22Rv1 (cell line): ENCODE measurements at regions not wholly inside any gene's neighbourhood (a gene's known extent, or its start where the extent isn't known, plus 50 kb on each side); places are given as distances from the start of the nearest gene placed in this dataset.
"Not testable (repeated sequence)": the region's sequence is repeated elsewhere in the genome, so short reads cannot be mapped to it uniquely, and the experiment has no call there.

Experiments used
- H3K27ac ChIP-seq: fragments of 450-650 bp; 2 replicates; pipeline ENCODE4 v1.5.1; 2017
- CTCF ChIP-seq: fragments of 450-650 bp; IDR thresholded peaks from 2 replicates; pipeline ENCODE4 v1.5.1; 2017; ENCODE audit warnings: mild to moderate bottlenecking
- ZFX ChIP-seq: fragments of 450-650 bp; IDR thresholded peaks from 2 replicates; pipeline ENCODE4 v1.6.1; 2017; ENCODE audit warnings: antibody characterized with exemption, borderline replicate concordance

GRCh38 chr12:90546511-90546910 is 408.5 kb downstream of the CCER1 start:
- TF ChIP-seq ZFX (no peak), CTCF (no peak)
- no peak overlapping the region for H3K27ac ChIP-seq

- TF ChIP-seq ZFX (no peak), CTCF (no peak)
- no peak overlapping the region for H3K27ac ChIP-seq
Observed at GRCh38 chr12:90543841-90544240, 411.1 kb downstream of the CCER1 start.

GRCh38 chr12:90543374-90543773 is 411.6 kb downstream of the CCER1 start:
- no peak overlapping the region for H3K27ac ChIP-seq
- no peak for TF ChIP-seq CTCF
- TF ChIP-seq ZFX: no peak

- not testable (repeated sequence) for H3K27ac ChIP-seq
Observed at GRCh38 chr12:90542852-90543251, 412.1 kb downstream of the CCER1 start.

GRCh38 chr12:90533828-90534227 is 421.1 kb downstream of the CCER1 start:
- not testable (repeated sequence) for H3K27ac ChIP-seq

- TF ChIP-seq CTCF (no peak), ZFX (no peak)
- H3K27ac ChIP-seq: no peak overlapping the region
Observed at GRCh38 chr12:90520002-90520734, 434.8 kb downstream of the CCER1 start.

- TF ChIP-seq CTCF (no peak), ZFX (no peak)
- H3K27ac ChIP-seq: no peak overlapping the region
Observed at GRCh38 chr12:90519285-90519684, 435.7 kb downstream of the CCER1 start.

GRCh38 chr12:90515199-90516175 is 439.5 kb downstream of the CCER1 start:
- TF ChIP-seq ZFX (no peak), CTCF (no peak)
- H3K27ac ChIP-seq: no peak overlapping the region
